Activated B cell treated with CpG ODN at 0.5 μM for 24 hours (primary cell): ENCODE measurements at regions not wholly inside any gene's neighbourhood (a gene's known extent, or its start where the extent isn't known, plus 50 kb on each side); places are given as distances from the start of the nearest gene placed in this dataset.

Experiments used
- ATAC-seq: fragments of 200-7000 bp; cut with Tn5 transposase; one replicate; pipeline ENCODE4 v1.10.0; 2021; ENCODE audit warnings: low read depth, mild to moderate bottlenecking, moderate library complexity
- CTCF ChIA-PET: fragments of 350-600 bp; sonication (Branson Sonifier 250); formaldehyde crosslinking; loops from one replicate; lab custom pipeline; 2021; ENCODE audit warnings: antibody characterized with exemption; lab: Charles Lee
- POLR2A ChIA-PET: fragments of 350-600 bp; sonication (Branson Sonifier 250); formaldehyde crosslinking; loops from one replicate; lab custom pipeline; 2021; ENCODE audit warnings: antibody characterized with exemption; lab: Charles Lee
- DNase-seq: peaks from one replicate; pipeline ENCODE4 v3.0.0; 2022
- H3K27ac Mint-ChIP-seq: one replicate; pipeline ENCODE4 v1.8.0; 2020; ENCODE audit warnings: mixed read lengths
- H3K27me3 Mint-ChIP-seq: one replicate; pipeline ENCODE4 v1.8.0; 2021; ENCODE audit warnings: mixed read lengths
- H3K36me3 Mint-ChIP-seq: one replicate; pipeline ENCODE4 v1.8.0; 2021; ENCODE audit warnings: low read depth, mixed read lengths
- H3K4me1 Mint-ChIP-seq: one replicate; pipeline ENCODE4 v1.8.0; 2021; ENCODE audit warnings: mixed read lengths
- H3K4me3 Mint-ChIP-seq: one replicate; pipeline ENCODE4 v1.8.0; 2020; ENCODE audit warnings: mild to moderate bottlenecking, mixed read lengths
- H3K9me3 Mint-ChIP-seq: one replicate; pipeline ENCODE4 v1.8.0; 2020; ENCODE audit warnings: mixed read lengths
- CTCF ChIP-seq: fragments of 200-600 bp; IDR thresholded peaks from one replicate; pipeline ENCODE4 v1.8.0; 2022; ENCODE audit warnings: antibody characterized with exemption, mild to moderate bottlenecking
- intact Hi-C: fragments of 100-400 bp; cut with micrococcal nuclease; formaldehyde crosslinking; loops from one replicate; pipeline ENCODE4 v1.15.1; 2024

- Mint-ChIP-seq H3K27me3 (peaks cover 15% of the 10 kb centered on the region), H3K27ac (no peak overlapping the region), H3K36me3 (no peaks in the 10 kb centered on the region), H3K4me3 (no peak overlapping the region), H3K4me1 (no peaks in the 10 kb centered on the region), H3K9me3 (no peaks in the 10 kb centered on the region)
- no peak for TF ChIP-seq CTCF
- DNase-seq, result no peak
- ATAC-seq, result no peak
- intact Hi-C loops, result no loop called here
- ChIA-PET CTCF (no interaction called here), POLR2A (no interaction called here)
Observed at GRCh38 chr2:215573496-215573895, 137.6 kb upstream of the FN1 start.

GRCh38 chr2:215572341-215572848 is 136.5 kb upstream of the FN1 start:
- Mint-ChIP-seq H3K9me3 (no peaks in the 10 kb centered on the region), H3K4me1 (peaks cover 5% of the 10 kb centered on the region), H3K36me3 (no peaks in the 10 kb centered on the region), H3K27ac (no peak overlapping the region), H3K4me3 (no peak overlapping the region), H3K27me3 (peaks cover 16% of the 10 kb centered on the region)
- intact Hi-C loops, result no loop called here
- ChIA-PET POLR2A (no interaction called here), CTCF (no interaction called here)
- no peak for TF ChIP-seq CTCF
- no peak for ATAC-seq
- DNase-seq, result no peak

GRCh38 chr2:215571689-215572088 is 135.8 kb upstream of the FN1 start:
- Mint-ChIP-seq H3K9me3 (no peaks in the 10 kb centered on the region), H3K36me3 (no peaks in the 10 kb centered on the region), H3K4me3 (no peak overlapping the region), H3K27ac (no peak overlapping the region), H3K27me3 (peaks cover 16% of the 10 kb centered on the region), H3K4me1 (peaks cover 6% of the 10 kb centered on the region)
- no peak for TF ChIP-seq CTCF
- ChIA-PET POLR2A (no interaction called here), CTCF (no interaction called here)
- intact Hi-C loops, result no loop called here
- ATAC-seq (no peak), DNase-seq (no peak)

GRCh38 chr2:215567504-215567903 is 131.6 kb upstream of the FN1 start:
- ATAC-seq, result peak; percentile 47
- ChIA-PET POLR2A (no interaction called here), CTCF (no interaction called here)
- Mint-ChIP-seq H3K4me3 (no peak overlapping the region), H3K27me3 (peaks cover 21% of the 10 kb centered on the region), H3K9me3 (no peaks in the 10 kb centered on the region), H3K27ac (no peak overlapping the region), H3K36me3 (no peaks in the 10 kb centered on the region), H3K4me1 (peaks cover 6% of the 10 kb centered on the region)
- intact Hi-C loops, result no loop called here
- no peak for TF ChIP-seq CTCF
- no peak for DNase-seq

GRCh38 chr2:215565897-215566296 is 130.0 kb upstream of the FN1 start:
- ATAC-seq (no peak), DNase-seq (no peak)
- H3K4me1 Mint-ChIP-seq, result peaks cover 6% of the 10 kb centered on the region
- CTCF ChIA-PET, result no interaction called here
- POLR2A ChIA-PET, result no interaction called here
- intact Hi-C loops, result no loop called here
- H3K36me3 Mint-ChIP-seq, result no peaks in the 10 kb centered on the region
- H3K27me3 Mint-ChIP-seq, result peaks cover 17% of the 10 kb centered on the region
- no peaks in the 10 kb centered on the region for H3K9me3 Mint-ChIP-seq
- no peak overlapping the region for H3K4me3 Mint-ChIP-seq
- TF ChIP-seq CTCF, result no peak
- H3K27ac Mint-ChIP-seq, result no peak overlapping the region
